ENCODE measurements at regions not wholly inside any gene's neighbourhood (a gene's known extent, or its start where the extent isn't known, plus 50 kb on each side); places are given as distances from the start of the nearest gene placed in this dataset.

DNA sequence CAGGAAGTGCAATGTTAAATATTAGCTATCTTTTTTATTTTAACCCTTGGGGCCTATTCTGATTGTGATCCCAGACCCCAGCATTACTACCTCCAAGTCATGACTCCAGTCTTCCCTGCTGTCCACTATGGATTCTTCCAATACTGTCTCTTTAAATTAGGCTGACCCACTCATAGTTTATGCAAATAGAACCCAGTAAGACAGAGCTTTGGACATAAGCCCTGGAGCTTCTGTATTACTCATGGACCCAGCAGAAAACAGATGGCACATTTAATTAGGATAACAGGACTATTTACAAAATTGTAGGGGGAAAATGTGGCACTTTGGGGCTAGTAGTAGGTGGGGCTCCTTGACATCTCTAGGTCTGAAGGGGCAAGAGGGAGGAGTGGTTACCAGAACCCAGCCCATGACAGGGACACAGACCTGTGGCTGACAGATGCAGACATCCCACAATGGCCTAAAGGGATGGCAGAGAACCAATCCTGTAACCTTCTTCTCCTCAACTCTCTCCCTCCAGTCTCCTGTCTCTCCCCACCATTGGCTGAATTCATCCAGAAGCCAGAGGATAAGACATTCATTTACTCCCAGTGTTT is 233.5 kb downstream of the OMA1 start:
- no peak for TF ChIP-seq RAD21 (IDR thresholded peaks at IDR 0.05; ENCODE audit: low read depth)
- TF ChIP-seq USF1 (IDR thresholded peaks at IDR 0.05) = no peak
- TF ChIP-seq, protein P1, sequence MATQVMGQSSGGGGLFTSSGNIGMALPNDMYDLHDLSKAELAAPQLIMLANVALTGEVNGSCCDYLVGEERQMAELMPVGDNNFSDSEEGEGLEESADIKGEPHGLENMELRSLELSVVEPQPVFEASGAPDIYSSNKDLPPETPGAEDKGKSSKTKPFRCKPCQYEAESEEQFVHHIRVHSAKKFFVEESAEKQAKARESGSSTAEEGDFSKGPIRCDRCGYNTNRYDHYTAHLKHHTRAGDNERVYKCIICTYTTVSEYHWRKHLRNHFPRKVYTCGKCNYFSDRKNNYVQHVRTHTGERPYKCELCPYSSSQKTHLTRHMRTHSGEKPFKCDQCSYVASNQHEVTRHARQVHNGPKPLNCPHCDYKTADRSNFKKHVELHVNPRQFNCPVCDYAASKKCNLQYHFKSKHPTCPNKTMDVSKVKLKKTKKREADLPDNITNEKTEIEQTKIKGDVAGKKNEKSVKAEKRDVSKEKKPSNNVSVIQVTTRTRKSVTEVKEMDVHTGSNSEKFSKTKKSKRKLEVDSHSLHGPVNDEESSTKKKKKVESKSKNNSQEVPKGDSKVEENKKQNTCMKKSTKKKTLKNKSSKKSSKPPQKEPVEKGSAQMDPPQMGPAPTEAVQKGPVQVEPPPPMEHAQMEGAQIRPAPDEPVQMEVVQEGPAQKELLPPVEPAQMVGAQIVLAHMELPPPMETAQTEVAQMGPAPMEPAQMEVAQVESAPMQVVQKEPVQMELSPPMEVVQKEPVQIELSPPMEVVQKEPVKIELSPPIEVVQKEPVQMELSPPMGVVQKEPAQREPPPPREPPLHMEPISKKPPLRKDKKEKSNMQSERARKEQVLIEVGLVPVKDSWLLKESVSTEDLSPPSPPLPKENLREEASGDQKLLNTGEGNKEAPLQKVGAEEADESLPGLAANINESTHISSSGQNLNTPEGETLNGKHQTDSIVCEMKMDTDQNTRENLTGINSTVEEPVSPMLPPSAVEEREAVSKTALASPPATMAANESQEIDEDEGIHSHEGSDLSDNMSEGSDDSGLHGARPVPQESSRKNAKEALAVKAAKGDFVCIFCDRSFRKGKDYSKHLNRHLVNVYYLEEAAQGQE (IDR thresholded peaks at IDR 0.05; ENCODE audit: low read depth) = no peak
- no peak for TF ChIP-seq YY1 (IDR thresholded peaks at IDR 0.05; ENCODE audit: low read depth)
- no peak for TF ChIP-seq ZBTB7A (IDR thresholded peaks at IDR 0.05; ENCODE audit: low read depth)
- TF ChIP-seq CREB1 (IDR thresholded peaks at IDR 0.05; ENCODE audit: low read depth) = no peak
- no peak for TF ChIP-seq TAF1 (IDR thresholded peaks at IDR 0.05; ENCODE audit: low read depth)
- TF ChIP-seq NFIC (IDR thresholded peaks at IDR 0.05) = no peak
- no peak for TF ChIP-seq MAX (IDR thresholded peaks at IDR 0.05)
- no peak for TF ChIP-seq TCF12 (IDR thresholded peaks at IDR 0.05; ENCODE audit: low read depth)
- TF ChIP-seq TEAD4 (IDR thresholded peaks at IDR 0.05) = no peak
- TF ChIP-seq FOXM1 (IDR thresholded peaks at IDR 0.05; ENCODE audit: borderline replicate concordance, low read depth) = no peak
- TF ChIP-seq EGR1 (IDR thresholded peaks at IDR 0.05) = no peak
- TF ChIP-seq EP300 (IDR thresholded peaks at IDR 0.05; ENCODE audit: borderline replicate concordance) = no peak
- no peak for TF ChIP-seq CEBPB (IDR thresholded peaks at IDR 0.05)

DNA sequence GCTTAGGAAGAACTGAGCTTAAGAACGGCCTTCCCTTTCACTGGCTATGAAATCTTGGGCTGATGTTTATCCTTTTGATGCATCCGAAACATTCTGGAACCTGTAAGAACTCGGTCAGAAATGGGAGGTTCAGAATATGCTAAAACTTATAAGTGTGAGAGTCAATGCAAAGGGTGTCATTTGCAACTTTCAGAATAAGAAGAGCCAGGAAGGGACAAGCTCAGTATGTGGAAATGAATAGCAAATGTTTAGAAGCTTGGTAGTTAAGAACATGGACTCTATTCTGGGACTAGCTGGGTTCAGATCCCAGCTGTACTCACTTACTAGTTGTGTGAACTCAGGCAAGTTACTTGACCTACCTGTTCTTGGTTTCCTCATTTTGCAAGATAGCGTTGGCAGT is 234.1 kb downstream of the OMA1 start:
- TF ChIP-seq USF1 (IDR thresholded peaks at IDR 0.05) (no peak), TAF1 (IDR thresholded peaks at IDR 0.05; ENCODE audit: low read depth) (no peak), TEAD4 (IDR thresholded peaks at IDR 0.05) (no peak), YY1 (IDR thresholded peaks at IDR 0.05; ENCODE audit: low read depth) (no peak), NFIC (IDR thresholded peaks at IDR 0.05) (no peak), CEBPB (IDR thresholded peaks at IDR 0.05) (no peak)

DNA sequence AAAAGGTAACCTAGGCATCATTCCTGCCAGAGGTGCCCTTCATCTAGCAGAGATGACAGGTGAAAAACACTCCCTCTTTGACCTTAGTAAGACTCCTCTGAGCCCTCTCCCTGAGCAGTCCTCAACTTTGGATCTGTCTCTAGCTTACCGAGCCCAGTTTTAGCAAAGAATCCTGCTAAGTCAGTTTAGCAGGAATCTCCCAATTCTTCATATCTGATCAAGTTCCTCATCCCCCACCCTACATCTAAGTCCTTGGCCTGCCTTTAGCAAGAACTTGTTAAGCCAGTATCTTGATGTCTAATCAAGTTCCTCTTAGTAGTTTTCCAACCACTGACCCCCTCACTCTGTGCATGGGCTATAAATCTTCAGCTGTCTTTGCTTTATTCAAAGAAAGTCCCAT is 235.6 kb downstream of the OMA1 start:
- TF ChIP-seq NFIC (IDR thresholded peaks at IDR 0.05) = no peak
- TF ChIP-seq YY1 (IDR thresholded peaks at IDR 0.05; ENCODE audit: low read depth) = no peak
- TF ChIP-seq RAD21 (IDR thresholded peaks at IDR 0.05; ENCODE audit: low read depth) = no peak
- TF ChIP-seq CREB1 (IDR thresholded peaks at IDR 0.05; ENCODE audit: low read depth) = no peak
- TF ChIP-seq EP300 (IDR thresholded peaks at IDR 0.05; ENCODE audit: borderline replicate concordance) = no peak
- TF ChIP-seq ZBTB7A (IDR thresholded peaks at IDR 0.05; ENCODE audit: low read depth) = no peak
- no peak for TF ChIP-seq CEBPB (IDR thresholded peaks at IDR 0.05)

DNA sequence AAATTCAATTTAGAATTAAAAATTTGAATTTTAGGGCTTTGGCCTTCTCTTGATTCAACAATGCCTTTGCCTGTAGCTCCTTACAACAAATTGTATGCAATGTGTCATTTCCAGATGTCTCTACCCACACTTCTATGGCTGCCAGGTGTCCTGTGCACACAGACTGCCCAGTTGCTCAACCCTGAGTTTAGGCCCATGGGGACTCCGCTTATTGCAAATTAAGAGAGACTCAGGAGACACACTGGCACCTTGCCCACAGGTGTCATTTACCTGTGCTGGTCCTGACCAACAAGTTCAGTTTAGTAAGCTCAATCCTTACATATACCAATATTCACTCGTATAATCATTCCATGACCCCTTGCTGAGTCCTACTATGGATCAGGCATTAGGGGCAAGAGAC is 236.1 kb downstream of the OMA1 start:
- TF ChIP-seq TCF12 (IDR thresholded peaks at IDR 0.05; ENCODE audit: low read depth) (no peak), NFIC (IDR thresholded peaks at IDR 0.05) (no peak), CEBPB (IDR thresholded peaks at IDR 0.05) (no peak), FOXM1 (IDR thresholded peaks at IDR 0.05; ENCODE audit: borderline replicate concordance, low read depth) (no peak), RAD21 (IDR thresholded peaks at IDR 0.05; ENCODE audit: low read depth) (no peak), CREB1 (IDR thresholded peaks at IDR 0.05; ENCODE audit: low read depth) (no peak), EGR1 (IDR thresholded peaks at IDR 0.05) (no peak), MAX (IDR thresholded peaks at IDR 0.05) (no peak), TEAD4 (IDR thresholded peaks at IDR 0.05) (no peak), EP300 (IDR thresholded peaks at IDR 0.05; ENCODE audit: borderline replicate concordance) (no peak), USF1 (IDR thresholded peaks at IDR 0.05) (no peak), YY1 (IDR thresholded peaks at IDR 0.05; ENCODE audit: low read depth) (no peak), ZBTB7A (IDR thresholded peaks at IDR 0.05; ENCODE audit: low read depth) (no peak), TAF1 (IDR thresholded peaks at IDR 0.05; ENCODE audit: low read depth) (no peak)
- TF ChIP-seq, protein P1 (IDR thresholded peaks at IDR 0.05; ENCODE audit: low read depth) = no peak

DNA sequence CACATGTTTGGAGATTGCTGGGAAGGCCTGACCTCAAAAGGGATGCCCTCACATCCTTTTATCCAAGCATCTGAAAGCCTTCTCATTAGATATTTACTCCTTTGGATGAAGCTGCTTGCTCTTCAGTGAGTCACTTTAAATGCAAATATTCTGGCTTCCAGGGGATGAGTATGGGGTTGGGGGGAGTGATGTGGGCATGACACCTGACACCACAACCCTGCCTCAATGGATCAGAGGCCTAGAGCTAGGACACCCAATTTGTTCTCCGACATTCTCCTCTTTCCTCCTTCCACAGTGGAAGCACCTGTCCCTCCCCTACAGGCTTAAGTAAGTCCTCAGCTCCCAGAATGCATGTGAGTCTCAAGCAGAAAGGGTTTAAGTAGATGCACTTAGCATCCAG is 238.3 kb downstream of the OMA1 start:
- TF ChIP-seq TAF1 (IDR thresholded peaks at IDR 0.05; ENCODE audit: low read depth) = no peak
- TF ChIP-seq EP300 (IDR thresholded peaks at IDR 0.05; ENCODE audit: borderline replicate concordance) = no peak
- TF ChIP-seq CEBPB (IDR thresholded peaks at IDR 0.05) = no peak
- TF ChIP-seq ZBTB7A (IDR thresholded peaks at IDR 0.05; ENCODE audit: low read depth) = no peak
- no peak for TF ChIP-seq MAX (IDR thresholded peaks at IDR 0.05)
- TF ChIP-seq EGR1 (IDR thresholded peaks at IDR 0.05) = no peak
- no peak for TF ChIP-seq CREB1 (IDR thresholded peaks at IDR 0.05; ENCODE audit: low read depth)
- TF ChIP-seq YY1 (IDR thresholded peaks at IDR 0.05; ENCODE audit: low read depth) = no peak
- no peak for TF ChIP-seq RAD21 (IDR thresholded peaks at IDR 0.05; ENCODE audit: low read depth)
- no peak for TF ChIP-seq NFIC (IDR thresholded peaks at IDR 0.05)
- TF ChIP-seq, protein P1 (IDR thresholded peaks at IDR 0.05; ENCODE audit: low read depth) = no peak
- TF ChIP-seq USF1 (IDR thresholded peaks at IDR 0.05) = no peak
- TF ChIP-seq TCF12 (IDR thresholded peaks at IDR 0.05; ENCODE audit: low read depth) = no peak
- no peak for TF ChIP-seq TEAD4 (IDR thresholded peaks at IDR 0.05)

All from Ishikawa (cell line).